ENCODE measurements at regions not wholly inside any gene's neighbourhood (a gene's known extent, or its start where the extent isn't known, plus 50 kb on each side); places are given as distances from the start of the nearest gene placed in this dataset.

GRCh38 chr2:117071556-117072102 is 742.9 kb upstream of the DDX18 start:
- TF ChIP-seq EZH2 (IDR thresholded peaks at IDR 0.05; ENCODE audit: low read length, unreplicated experiment), result no peak
- TF ChIP-seq CTCF (conservative IDR thresholded peaks at IDR 0.05; ENCODE audit: low read depth, low read length), result no peak
- TF ChIP-seq EZH2phosphoT487 (IDR thresholded peaks at IDR 0.05; ENCODE audit: borderline replicate concordance, low read length), result no peak

Data from PC-3 (cell line).